Uterus (tissue), 3 donors: ENCODE measurements at regions not wholly inside any gene's neighbourhood (a gene's known extent, or its start where the extent isn't known, plus 50 kb on each side); places are given as distances from the start of the nearest gene placed in this dataset.

Experiments
- DNase-seq, 2 donors: peaks; one replicate each; pipeline ENCODE4 v3.0.0-alpha.2; 2019 to 2020
- H3K27ac ChIP-seq, 2 donors: fragments of 200-600 bp; sonication (generic); 1 replicate in 1 of 2; 2 replicates in 1 of 2; pipeline ENCODE4 v1.5.1; 2016 to 2018
- H3K27me3 ChIP-seq, 2 donors: fragments of 200-600 bp; sonication (generic); one replicate each; pipeline ENCODE4 v1.5.1; 2018 to 2019; ENCODE audit warnings: control low read depth in 1 of 2
- H3K36me3 ChIP-seq, 2 donors: fragments of 200-600 bp; sonication (generic); one replicate each; pipeline ENCODE4 v1.5.1; 2019; ENCODE audit warnings: control low read depth in 1 of 2
- H3K4me1 ChIP-seq, 2 donors: fragments of 200-600 bp; sonication (generic); one replicate each; pipeline ENCODE4 v1.5.1; 2018 to 2019; ENCODE audit warnings: control low read depth in 1 of 2
- H3K4me3 ChIP-seq, 2 donors: fragments of 200-600 bp; sonication (generic); 1 replicate in 1 of 2; 2 replicates in 1 of 2; pipeline ENCODE4 v1.5.1; 2018 to 2019; ENCODE audit warnings: mild to moderate bottlenecking in 1 of 2
- H3K9me3 ChIP-seq, 2 donors: fragments of 200-600 bp; sonication (generic); one replicate each; pipeline ENCODE4 v1.5.1; 2019; ENCODE audit warnings: control low read depth in 1 of 2
- POLR2A ChIP-seq, 2 donors: fragments of 450-650 bp; IDR thresholded peaks; one replicate each; pipeline ENCODE4 v1.6.1; 2016; ENCODE audit warnings: antibody characterized with exemption in 2 of 2, mild to moderate bottlenecking in 1 of 2, moderate library complexity in 1 of 2
- intact Hi-C: fragments of 100-400 bp; cut with DNase I; formaldehyde crosslinking; loops from one replicate; pipeline ENCODE4 v1.15.1; 2023; ENCODE audit warnings: low total_unique reads
- TF ChIP-seq, protein P1 (sequence below), 4 experiments: fragments of 200-600 bp in 2 of 4; fragments of 450-650 bp in 2 of 4; sonication (generic) in 2 of 4; IDR thresholded peaks; one replicate each; pipeline ENCODE4 v1.5.1; 2016 to 2019; ENCODE audit warnings: antibody characterized with exemption in 4 of 4, mild to moderate bottlenecking in 2 of 4, moderate library complexity in 1 of 4
- donor health status: DM: yes; HTN: yes; CAD: no.

GRCh38 chr18:67840379-67840778, 323.9 kb upstream of the DSEL start:
- Histone ChIP-seq H3K9me3 (no peaks in the 10 kb centered on the region), H3K27me3 (no peaks in the 10 kb centered on the region), H3K4me1 (no peaks in the 10 kb centered on the region), H3K36me3 (no peaks in the 10 kb centered on the region), H3K27ac (no peak overlapping the region), H3K4me3 (no peak overlapping the region)
- TF ChIP-seq, protein P1, sequence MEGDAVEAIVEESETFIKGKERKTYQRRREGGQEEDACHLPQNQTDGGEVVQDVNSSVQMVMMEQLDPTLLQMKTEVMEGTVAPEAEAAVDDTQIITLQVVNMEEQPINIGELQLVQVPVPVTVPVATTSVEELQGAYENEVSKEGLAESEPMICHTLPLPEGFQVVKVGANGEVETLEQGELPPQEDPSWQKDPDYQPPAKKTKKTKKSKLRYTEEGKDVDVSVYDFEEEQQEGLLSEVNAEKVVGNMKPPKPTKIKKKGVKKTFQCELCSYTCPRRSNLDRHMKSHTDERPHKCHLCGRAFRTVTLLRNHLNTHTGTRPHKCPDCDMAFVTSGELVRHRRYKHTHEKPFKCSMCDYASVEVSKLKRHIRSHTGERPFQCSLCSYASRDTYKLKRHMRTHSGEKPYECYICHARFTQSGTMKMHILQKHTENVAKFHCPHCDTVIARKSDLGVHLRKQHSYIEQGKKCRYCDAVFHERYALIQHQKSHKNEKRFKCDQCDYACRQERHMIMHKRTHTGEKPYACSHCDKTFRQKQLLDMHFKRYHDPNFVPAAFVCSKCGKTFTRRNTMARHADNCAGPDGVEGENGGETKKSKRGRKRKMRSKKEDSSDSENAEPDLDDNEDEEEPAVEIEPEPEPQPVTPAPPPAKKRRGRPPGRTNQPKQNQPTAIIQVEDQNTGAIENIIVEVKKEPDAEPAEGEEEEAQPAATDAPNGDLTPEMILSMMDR (IDR thresholded peaks at IDR 0.05), result no peak
- TF ChIP-seq POLR2A (IDR thresholded peaks at IDR 0.05), result no peak
- intact Hi-C loops, result no loop called here
- no peak for DNase-seq

GRCh38 chr18:67818432-67818831, 301.9 kb upstream of the DSEL start:
- H3K4me3 ChIP-seq, result no peak overlapping the region
- no peak for DNase-seq
- no peaks in the 10 kb centered on the region for H3K9me3 ChIP-seq
- no peaks in the 10 kb centered on the region for H3K4me1 ChIP-seq
- H3K27me3 ChIP-seq, result no peaks in the 10 kb centered on the region
- TF ChIP-seq, protein P1 (IDR thresholded peaks at IDR 0.05), result no peak
- TF ChIP-seq POLR2A (IDR thresholded peaks at IDR 0.05), result no peak
- no peaks in the 10 kb centered on the region for H3K36me3 ChIP-seq
- no peak overlapping the region for H3K27ac ChIP-seq
- intact Hi-C loops, result no loop called here

DNA sequence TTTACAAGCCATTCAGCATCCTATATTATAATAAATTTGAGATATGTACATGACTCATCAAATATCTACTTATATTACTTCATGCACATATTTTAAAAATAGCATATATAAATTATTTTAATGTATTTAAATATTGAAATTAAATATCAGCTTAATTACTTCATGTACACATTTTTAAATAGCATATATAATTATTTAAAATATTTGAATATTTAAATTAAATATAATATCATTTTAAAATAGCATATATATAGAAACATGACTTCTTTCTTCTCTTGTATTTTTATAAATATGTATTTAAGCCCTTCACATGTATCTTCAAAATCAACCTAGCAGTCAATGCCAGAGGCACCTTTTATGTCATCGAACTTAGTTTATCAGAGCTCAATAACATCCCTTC, 298.8 kb upstream of the DSEL start:
- intact Hi-C loops, result no loop called here
- TF ChIP-seq, protein P1 (IDR thresholded peaks at IDR 0.05), result no peak
- Histone ChIP-seq H3K36me3 (no peaks in the 10 kb centered on the region), H3K27me3 (no peaks in the 10 kb centered on the region), H3K9me3 (no peaks in the 10 kb centered on the region), H3K27ac (no peak overlapping the region), H3K4me3 (no peak overlapping the region), H3K4me1 (no peaks in the 10 kb centered on the region)
- no peak for DNase-seq

DNA sequence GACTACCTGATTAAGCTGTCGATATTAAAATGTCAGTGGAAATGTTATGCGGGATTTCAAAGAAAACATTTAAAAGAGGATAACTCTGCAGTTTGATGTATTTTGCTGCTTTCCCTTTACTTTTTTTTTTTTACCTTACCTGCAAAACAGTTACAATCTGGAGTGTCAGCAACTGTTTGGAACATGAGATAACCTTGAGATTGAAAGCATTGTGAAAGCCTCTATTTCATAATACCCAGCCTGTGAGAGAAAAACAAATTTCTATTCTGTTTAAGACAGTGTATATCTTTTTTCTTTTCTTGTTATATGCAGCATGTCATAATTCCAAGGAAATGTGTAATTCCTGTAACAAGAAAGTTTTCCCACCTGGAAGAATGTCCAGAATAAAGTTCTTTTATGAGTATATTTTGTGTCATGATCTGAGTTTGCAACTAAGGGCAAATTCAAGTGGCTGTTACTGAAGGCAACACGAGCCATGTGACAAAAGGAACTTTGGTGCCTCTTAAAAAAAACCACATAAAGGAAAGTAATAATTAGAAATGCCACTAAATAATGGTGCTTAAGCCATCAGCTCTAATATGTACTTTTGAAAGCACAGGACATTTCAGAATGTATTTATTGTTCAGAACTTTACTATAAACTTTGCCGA, 297.0 kb upstream of the DSEL start:
- no peak for DNase-seq
- Histone ChIP-seq H3K4me1 (no peaks in the 10 kb centered on the region), H3K36me3 (no peaks in the 10 kb centered on the region), H3K27ac (no peak overlapping the region), H3K4me3 (no peak overlapping the region), H3K9me3 (no peaks in the 10 kb centered on the region), H3K27me3 (no peaks in the 10 kb centered on the region)
- intact Hi-C loops, result no loop called here
- no peak for TF ChIP-seq POLR2A (IDR thresholded peaks at IDR 0.05)
- TF ChIP-seq, protein P1 (IDR thresholded peaks at IDR 0.05), result no peak

- TF ChIP-seq, protein P1 (IDR thresholded peaks at IDR 0.05), result no peak
- TF ChIP-seq POLR2A (IDR thresholded peaks at IDR 0.05), result no peak
- H3K4me3 ChIP-seq, result no peak overlapping the region
- H3K27me3 ChIP-seq, result no peaks in the 10 kb centered on the region
- intact Hi-C loops, result no loop called here
- H3K9me3 ChIP-seq, result no peaks in the 10 kb centered on the region
- H3K4me1 ChIP-seq, result no peaks in the 10 kb centered on the region
- DNase-seq, result no peak
- no peaks in the 10 kb centered on the region for H3K36me3 ChIP-seq
- H3K27ac ChIP-seq, result no peak overlapping the region
Observed at GRCh38 chr18:67805261-67805660, 288.7 kb upstream of the DSEL start.
